Activated B cell treated with CpG ODN at 0.5 μM for 24 hours (primary cell): ENCODE measurements at regions not wholly inside any gene's neighbourhood (a gene's known extent, or its start where the extent isn't known, plus 50 kb on each side); places are given as distances from the start of the nearest gene placed in this dataset.
"Not testable (repeated sequence)": the region's sequence is repeated elsewhere in the genome, so short reads cannot be mapped to it uniquely, and the experiment has no call there.

Source experiments
- ATAC-seq: fragments of 200-7000 bp; cut with Tn5 transposase; one replicate; pipeline ENCODE4 v1.10.0; 2021; ENCODE audit warnings: low read depth, mild to moderate bottlenecking, moderate library complexity
- CTCF ChIA-PET: fragments of 350-600 bp; sonication (Branson Sonifier 250); formaldehyde crosslinking; loops from one replicate; lab custom pipeline; 2021; ENCODE audit warnings: antibody characterized with exemption; lab: Charles Lee
- POLR2A ChIA-PET: fragments of 350-600 bp; sonication (Branson Sonifier 250); formaldehyde crosslinking; loops from one replicate; lab custom pipeline; 2021; ENCODE audit warnings: antibody characterized with exemption; lab: Charles Lee
- DNase-seq: peaks from one replicate; pipeline ENCODE4 v3.0.0; 2022
- H3K27ac Mint-ChIP-seq: one replicate; pipeline ENCODE4 v1.8.0; 2020; ENCODE audit warnings: mixed read lengths
- H3K27me3 Mint-ChIP-seq: one replicate; pipeline ENCODE4 v1.8.0; 2021; ENCODE audit warnings: mixed read lengths
- H3K36me3 Mint-ChIP-seq: one replicate; pipeline ENCODE4 v1.8.0; 2021; ENCODE audit warnings: low read depth, mixed read lengths
- H3K4me1 Mint-ChIP-seq: one replicate; pipeline ENCODE4 v1.8.0; 2021; ENCODE audit warnings: mixed read lengths
- H3K4me3 Mint-ChIP-seq: one replicate; pipeline ENCODE4 v1.8.0; 2020; ENCODE audit warnings: mild to moderate bottlenecking, mixed read lengths
- H3K9me3 Mint-ChIP-seq: one replicate; pipeline ENCODE4 v1.8.0; 2020; ENCODE audit warnings: mixed read lengths
- intact Hi-C: fragments of 100-400 bp; cut with micrococcal nuclease; formaldehyde crosslinking; loops from one replicate; pipeline ENCODE4 v1.15.1; 2024
- TF ChIP-seq, protein P1 (sequence below): fragments of 200-600 bp; IDR thresholded peaks from one replicate; pipeline ENCODE4 v1.8.0; 2022; ENCODE audit warnings: antibody characterized with exemption, mild to moderate bottlenecking

DNA sequence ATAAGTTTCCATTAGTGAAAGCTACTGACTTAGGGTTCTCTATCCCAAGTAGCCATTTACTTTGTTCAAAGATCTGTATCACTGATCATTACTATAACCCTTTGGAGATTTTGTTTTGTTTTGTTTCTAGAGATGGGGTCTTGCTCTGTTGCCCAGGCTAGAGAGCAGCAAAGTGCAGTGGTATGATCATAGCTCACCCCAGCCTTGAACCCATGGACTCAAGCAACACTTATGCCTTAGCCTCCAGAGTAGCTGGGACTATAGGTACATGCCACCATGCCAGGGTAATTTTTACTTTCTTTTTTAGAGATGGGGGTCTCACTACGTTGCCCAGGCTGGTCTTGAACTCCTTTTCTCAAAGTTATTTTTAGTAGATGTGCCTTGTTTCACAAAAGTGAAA lies 154.7 kb downstream of the KCNJ2 start:
- Mint-ChIP-seq H3K9me3 (peaks cover 2% of the 10 kb centered on the region), H3K27me3 (no peaks in the 10 kb centered on the region), H3K27ac (no peak overlapping the region), H3K36me3 (no peaks in the 10 kb centered on the region), H3K4me3 (no peak overlapping the region), H3K4me1 (no peaks in the 10 kb centered on the region)
- ATAC-seq (no peak), DNase-seq (no peak)
- ChIA-PET POLR2A (no interaction called here), CTCF (no interaction called here)
- TF ChIP-seq, protein P1, sequence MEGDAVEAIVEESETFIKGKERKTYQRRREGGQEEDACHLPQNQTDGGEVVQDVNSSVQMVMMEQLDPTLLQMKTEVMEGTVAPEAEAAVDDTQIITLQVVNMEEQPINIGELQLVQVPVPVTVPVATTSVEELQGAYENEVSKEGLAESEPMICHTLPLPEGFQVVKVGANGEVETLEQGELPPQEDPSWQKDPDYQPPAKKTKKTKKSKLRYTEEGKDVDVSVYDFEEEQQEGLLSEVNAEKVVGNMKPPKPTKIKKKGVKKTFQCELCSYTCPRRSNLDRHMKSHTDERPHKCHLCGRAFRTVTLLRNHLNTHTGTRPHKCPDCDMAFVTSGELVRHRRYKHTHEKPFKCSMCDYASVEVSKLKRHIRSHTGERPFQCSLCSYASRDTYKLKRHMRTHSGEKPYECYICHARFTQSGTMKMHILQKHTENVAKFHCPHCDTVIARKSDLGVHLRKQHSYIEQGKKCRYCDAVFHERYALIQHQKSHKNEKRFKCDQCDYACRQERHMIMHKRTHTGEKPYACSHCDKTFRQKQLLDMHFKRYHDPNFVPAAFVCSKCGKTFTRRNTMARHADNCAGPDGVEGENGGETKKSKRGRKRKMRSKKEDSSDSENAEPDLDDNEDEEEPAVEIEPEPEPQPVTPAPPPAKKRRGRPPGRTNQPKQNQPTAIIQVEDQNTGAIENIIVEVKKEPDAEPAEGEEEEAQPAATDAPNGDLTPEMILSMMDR = no peak
- intact Hi-C loops = no loop called here

DNA sequence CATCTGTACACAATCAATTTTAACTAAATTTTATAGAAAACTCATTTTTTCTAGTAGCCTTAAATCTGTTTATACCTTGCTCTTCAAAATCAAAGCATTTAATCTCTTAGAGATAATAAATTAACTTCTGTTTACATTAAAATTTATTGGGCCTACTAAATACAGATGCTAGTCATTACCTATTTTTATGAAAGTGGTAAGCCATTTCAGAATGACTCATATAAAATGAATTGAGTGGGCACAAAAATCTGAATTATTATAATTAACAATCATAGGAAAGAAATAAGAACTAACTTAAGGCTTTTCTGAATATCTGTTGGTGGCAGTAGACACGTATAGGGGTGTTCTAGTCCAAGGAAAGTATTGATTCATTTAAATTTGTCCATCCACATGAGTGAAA lies 157.9 kb downstream of the KCNJ2 start:
- H3K27me3 Mint-ChIP-seq = no peaks in the 10 kb centered on the region
- CTCF ChIA-PET = no interaction called here
- H3K36me3 Mint-ChIP-seq = no peaks in the 10 kb centered on the region
- no peak overlapping the region for H3K27ac Mint-ChIP-seq
- no peak overlapping the region for H3K4me3 Mint-ChIP-seq
- peaks cover 2% of the 10 kb centered on the region for H3K9me3 Mint-ChIP-seq
- TF ChIP-seq, protein P1 = no peak
- intact Hi-C loops = no loop called here
- DNase-seq (no peak), ATAC-seq (no peak)
- POLR2A ChIA-PET = no interaction called here
- no peaks in the 10 kb centered on the region for H3K4me1 Mint-ChIP-seq

DNA sequence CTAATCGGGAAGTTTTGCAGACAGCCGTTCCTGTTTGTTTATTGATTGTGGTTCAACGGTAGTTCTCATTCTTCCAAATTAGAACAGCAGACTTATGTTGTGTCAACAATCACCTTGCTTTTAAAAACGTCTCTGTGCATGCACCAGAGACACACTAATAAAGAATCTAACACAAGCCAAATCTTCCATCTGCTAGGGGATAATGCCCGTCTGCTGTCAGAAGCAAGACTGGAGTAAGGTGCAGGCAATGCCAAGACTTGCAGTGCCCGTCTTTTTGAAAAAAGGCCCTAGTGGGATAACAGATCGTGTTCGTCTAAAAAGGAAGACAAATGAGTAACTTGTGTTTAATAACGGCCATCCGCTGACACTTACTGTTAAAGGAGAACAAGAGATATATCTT lies 158.4 kb downstream of the KCNJ2 start:
- Mint-ChIP-seq H3K36me3 (no peaks in the 10 kb centered on the region), H3K27me3 (no peaks in the 10 kb centered on the region), H3K9me3 (peaks cover 2% of the 10 kb centered on the region), H3K27ac (no peak overlapping the region), H3K4me1 (no peaks in the 10 kb centered on the region), H3K4me3 (no peak overlapping the region)
- CTCF ChIA-PET = no interaction called here
- intact Hi-C loops = no loop called here
- POLR2A ChIA-PET = no interaction called here
- no peak for DNase-seq
- no peak for ATAC-seq
- TF ChIP-seq, protein P1 = no peak

DNA sequence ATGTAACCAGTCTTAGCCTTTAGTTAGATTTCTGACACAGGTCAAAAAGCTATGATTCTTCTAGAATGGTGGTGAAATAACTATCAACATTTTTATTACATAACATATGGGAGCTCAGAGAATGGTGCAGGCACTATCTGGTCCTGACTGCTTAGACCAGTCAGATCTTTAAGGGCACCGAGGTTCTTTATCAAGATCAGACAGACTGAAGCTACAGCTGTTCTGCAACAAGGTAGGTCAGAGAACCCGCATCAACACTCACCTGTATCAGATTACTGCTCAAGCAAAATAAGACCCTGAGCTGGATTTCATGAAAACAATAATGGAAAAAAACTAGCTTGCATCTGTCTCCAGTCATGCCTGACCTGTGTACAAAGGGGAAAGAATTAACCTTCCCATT lies 160.4 kb downstream of the KCNJ2 start:
- Mint-ChIP-seq H3K4me3 (no peak overlapping the region), H3K27ac (no peak overlapping the region), H3K36me3 (no peaks in the 10 kb centered on the region), H3K27me3 (no peaks in the 10 kb centered on the region), H3K4me1 (no peaks in the 10 kb centered on the region), H3K9me3 (peaks cover 2% of the 10 kb centered on the region)
- TF ChIP-seq, protein P1 = no peak
- no peak for DNase-seq
- intact Hi-C loops = no loop called here
- ChIA-PET CTCF (no interaction called here), POLR2A (no interaction called here)
- no peak for ATAC-seq

DNA sequence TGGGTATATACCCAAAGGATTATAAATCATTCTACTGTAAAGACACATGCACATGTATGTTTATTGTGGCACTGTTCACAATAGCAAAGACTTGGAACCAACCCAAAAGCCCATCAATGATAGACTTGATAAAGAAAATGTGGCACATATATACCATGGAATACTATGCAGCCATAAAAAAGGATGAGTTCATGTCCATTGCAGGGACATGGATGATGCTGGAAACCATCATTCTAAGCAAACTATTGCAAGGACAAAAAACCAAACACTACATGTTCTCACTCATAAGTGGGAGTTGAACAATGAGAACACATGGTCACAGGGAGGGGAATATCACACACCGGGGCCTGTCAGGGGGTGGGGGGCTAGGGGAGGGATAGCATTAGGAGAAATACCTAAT lies 161.7 kb downstream of the KCNJ2 start:
- CTCF ChIA-PET, H3K9me3 Mint-ChIP-seq, DNase-seq, POLR2A ChIA-PET, ATAC-seq, H3K36me3 Mint-ChIP-seq, H3K27ac Mint-ChIP-seq, H3K27me3 Mint-ChIP-seq, intact Hi-C loops, H3K4me3 Mint-ChIP-seq, H3K4me1 Mint-ChIP-seq: not testable (repeated sequence)
